Heart left ventricle (tissue), 13 donors: ENCODE measurements at regions not wholly inside any gene's neighbourhood (a gene's known extent, or its start where the extent isn't known, plus 50 kb on each side); places are given as distances from the start of the nearest gene placed in this dataset.

Experiments
- CTCF ChIP-seq, 12 donors: fragments of 200-600 bp; sonication (generic) in 4 of 12; IDR thresholded peaks; one replicate each; pipeline versions ENCODE4 v1.5.0 to v1.8.0; 2018 to 2022; ENCODE audit warnings: antibody characterized with exemption in 12 of 12, mild to moderate bottlenecking in 5 of 12
- POLR2A ChIP-seq, 2 donors: fragments of 450-650 bp; IDR thresholded peaks; one replicate each; pipeline ENCODE4 v1.6.1; 2017; ENCODE audit warnings: antibody characterized with exemption in 2 of 2, mild to moderate bottlenecking in 2 of 2, moderate library complexity in 2 of 2
- donor health status: ischemic (EF 13 %, LVEDD 7.1; RV severe dilation, severe dysfunction).
- donor health status: DM: no; HTN: yes; CAD: no.
- donor health status: DM: no; HTN: no; CAD: no.
- donor health status: ischemic (EF 25% LVEDD 6.9; RV normal size, moderate dysfunction).
- donor health status: ischemic (EF 25% LVEDD 5.7; RV mildly dilated, moderate dysfunction).
- donor health status: ischemic (EF 35%, LVEDD 5.7; RV mildly dilated, moderate dysfunction).
- donor health status: nonischemic (EF 11% LVEDD 7.7; RV severe dilation, severe dysfunction).
- donor health status: DM: yes; HTN: yes; CAD: no.
- donor health status: PGD.
- donor health status: ischemic (EF 29% LVEDD 5.4; RV normal size, mild dysfunction).
- donor health status: nonischemic (EF 23%, LVEDD 6.1; RV moderate dilation, normal function).

GRCh38 chr3:110193074-110193473 lies 855.7 kb upstream of the DPPA4 start:
- no peak for TF ChIP-seq CTCF (IDR thresholded peaks at IDR 0.05)
- no peak for TF ChIP-seq POLR2A (IDR thresholded peaks at IDR 0.05)
